Effector memory CD4-positive, alpha-beta T cell (primary cell): ENCODE measurements at regions not wholly inside any gene's neighbourhood (a gene's known extent, or its start where the extent isn't known, plus 50 kb on each side); places are given as distances from the start of the nearest gene placed in this dataset.

Source experiments
- DNase-seq, 3 donors: peaks; one replicate each; pipeline ENCODE4 v3.0.0-alpha.2; 2020
- H3K27ac ChIP-seq: 2 replicates; pipeline ENCODE4 v1.7.0; 2013; ENCODE audit warnings: mild to moderate bottlenecking, low read length, moderate library complexity; ENCODE audit not compliant: insufficient read depth, poor library complexity, severe bottlenecking
- H3K27me3 ChIP-seq: replicated peaks from 2 replicates; pipeline ENCODE4 v1.7.0; 2013; ENCODE audit warnings: mild to moderate bottlenecking, low read length; ENCODE audit not compliant: insufficient read depth, control insufficient read depth, poor library complexity, severe bottlenecking
- H3K36me3 ChIP-seq: 2 replicates; pipeline ENCODE4 v1.7.0; 2013; ENCODE audit warnings: mild to moderate bottlenecking, low read length, moderate library complexity; ENCODE audit not compliant: control insufficient read depth, insufficient read depth
- H3K4me1 ChIP-seq: 2 replicates; pipeline ENCODE4 v1.7.0; 2013; ENCODE audit warnings: low read length, mild to moderate bottlenecking; ENCODE audit not compliant: control insufficient read depth, insufficient read depth, poor library complexity, severe bottlenecking
- H3K4me3 ChIP-seq: 2 replicates; pipeline ENCODE4 v1.7.0; 2013; ENCODE audit warnings: low read length, low read depth, mild to moderate bottlenecking; ENCODE audit not compliant: insufficient read depth, poor library complexity, severe bottlenecking
- H3K9me3 ChIP-seq: 2 replicates; pipeline ENCODE4 v1.7.0; 2013; ENCODE audit warnings: mild to moderate bottlenecking, low read length, moderate library complexity; ENCODE audit not compliant: control insufficient read depth

GRCh38 chr15:70432924-70433495, 330.3 kb downstream of the UACA start:
- no peak for DNase-seq

GRCh38 chr15:70431854-70432253, 331.5 kb downstream of the UACA start:
- Histone ChIP-seq H3K4me3 (no peak overlapping the region), H3K27me3 (no peaks in the 10 kb centered on the region), H3K9me3 (no peaks in the 10 kb centered on the region), H3K36me3 (no peaks in the 10 kb centered on the region), H3K27ac (no peak overlapping the region), H3K4me1 (peaks cover 6% of the 10 kb centered on the region)
- DNase-seq: no peak

More at GRCh38 chr15:70432924-70433495, 330.3 kb downstream of the UACA start:
- Histone ChIP-seq H3K27ac (no peak overlapping the region), H3K4me3 (no peak overlapping the region), H3K36me3 (no peaks in the 10 kb centered on the region), H3K4me1 (peaks cover 6% of the 10 kb centered on the region), H3K9me3 (no peaks in the 10 kb centered on the region), H3K27me3 (no peaks in the 10 kb centered on the region)

GRCh38 chr15:70430069-70430468, 332.4 kb upstream of the TLE3 start:
- Histone ChIP-seq H3K27me3 (no peaks in the 10 kb centered on the region), H3K36me3 (no peaks in the 10 kb centered on the region), H3K9me3 (no peaks in the 10 kb centered on the region), H3K4me3 (no peak overlapping the region), H3K4me1 (peaks cover 7% of the 10 kb centered on the region), H3K27ac (no peak overlapping the region)
- no peak for DNase-seq

GRCh38 chr15:70429056-70429722, 331.5 kb upstream of the TLE3 start:
- peaks cover 14% of the 10 kb centered on the region for H3K4me1 ChIP-seq
- H3K36me3 ChIP-seq: no peaks in the 10 kb centered on the region
- no peak overlapping the region for H3K4me3 ChIP-seq
- DNase-seq: no peak
- no peaks in the 10 kb centered on the region for H3K27me3 ChIP-seq
- no peaks in the 10 kb centered on the region for H3K9me3 ChIP-seq
- no peak overlapping the region for H3K27ac ChIP-seq

GRCh38 chr15:70428211-70428822, 330.6 kb upstream of the TLE3 start:
- Histone ChIP-seq H3K27me3 (no peaks in the 10 kb centered on the region), H3K4me3 (no peak overlapping the region), H3K27ac (no peak overlapping the region), H3K4me1 (peaks cover 18% of the 10 kb centered on the region), H3K36me3 (no peaks in the 10 kb centered on the region), H3K9me3 (no peaks in the 10 kb centered on the region)
- DNase-seq: no peak

- no peak overlapping the region for H3K27ac ChIP-seq
- H3K4me1 ChIP-seq: peaks cover 18% of the 10 kb centered on the region
- H3K9me3 ChIP-seq: no peaks in the 10 kb centered on the region
- DNase-seq: no peak
- no peaks in the 10 kb centered on the region for H3K27me3 ChIP-seq
- no peaks in the 10 kb centered on the region for H3K36me3 ChIP-seq
- H3K4me3 ChIP-seq: no peak overlapping the region
These were observed 329.7 kb upstream of the TLE3 start for GRCh38 chr15:70427167-70428120.

- DNase-seq: no peak
- Histone ChIP-seq H3K27me3 (no peaks in the 10 kb centered on the region), H3K36me3 (no peaks in the 10 kb centered on the region)
These were observed 328.5 kb upstream of the TLE3 start for GRCh38 chr15:70426096-70426821.

GRCh38 chr15:70424937-70425411, 327.3 kb upstream of the TLE3 start:
- DNase-seq: no peak
- no peaks in the 10 kb centered on the region for H3K27me3 ChIP-seq
- no peaks in the 10 kb centered on the region for H3K9me3 ChIP-seq

More at GRCh38 chr15:70426096-70426821, 328.5 kb upstream of the TLE3 start:
- Histone ChIP-seq H3K4me1 (peaks cover 18% of the 10 kb centered on the region), H3K27ac (no peak overlapping the region), H3K9me3 (no peaks in the 10 kb centered on the region), H3K4me3 (no peak overlapping the region)

GRCh38 chr15:70423267-70423666, 325.6 kb upstream of the TLE3 start:
- no peak overlapping the region for H3K27ac ChIP-seq
- no peaks in the 10 kb centered on the region for H3K9me3 ChIP-seq
- H3K27me3 ChIP-seq: no peaks in the 10 kb centered on the region
- no peaks in the 10 kb centered on the region for H3K36me3 ChIP-seq
- no peak for DNase-seq
- H3K4me1 ChIP-seq: peaks cover 18% of the 10 kb centered on the region
- no peak overlapping the region for H3K4me3 ChIP-seq

More at GRCh38 chr15:70424937-70425411, 327.3 kb upstream of the TLE3 start:
- Histone ChIP-seq H3K36me3 (no peaks in the 10 kb centered on the region), H3K27ac (no peak overlapping the region), H3K4me3 (no peak overlapping the region), H3K4me1 (peaks cover 18% of the 10 kb centered on the region)
